ENCODE measurements at regions not wholly inside any gene's neighbourhood (a gene's known extent, or its start where the extent isn't known, plus 50 kb on each side); places are given as distances from the start of the nearest gene placed in this dataset.

DNA sequence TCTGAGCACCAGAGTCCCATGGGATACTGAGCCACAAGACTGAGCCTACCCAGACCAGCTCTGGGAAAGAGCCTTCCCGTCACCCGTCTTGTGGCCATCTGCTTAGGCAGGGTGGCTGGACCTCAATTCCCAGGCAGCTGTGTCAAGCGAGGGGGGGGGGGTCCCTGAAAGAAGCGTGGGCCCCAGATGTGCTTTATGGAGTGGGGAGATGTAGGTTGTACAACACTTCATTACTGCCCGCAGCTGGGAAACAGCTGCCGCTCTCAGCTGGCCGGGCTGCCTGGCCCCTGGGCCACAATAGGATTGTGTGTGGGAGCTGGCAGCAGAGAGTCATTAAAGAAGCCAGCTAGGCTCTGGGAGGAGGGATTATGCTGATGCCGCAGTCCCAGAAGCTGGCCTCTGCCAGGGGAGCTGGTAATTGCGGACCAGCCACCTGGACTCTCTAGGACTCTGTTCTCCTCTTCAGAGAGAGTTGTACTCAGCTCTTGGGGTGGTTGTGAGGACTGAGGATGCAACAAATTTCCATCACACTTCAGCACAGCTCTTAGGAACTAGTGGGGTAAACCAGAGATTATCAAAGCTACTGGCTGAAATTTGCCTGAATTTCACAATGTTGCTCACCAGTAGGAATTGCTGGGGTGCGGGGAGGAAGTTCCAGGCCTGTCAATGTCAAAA is 145.4 kb downstream of the GADD45G start:
- Histone ChIP-seq H3K9me2 (replicated peaks; ENCODE audit: insufficient read depth, low read length) (no peaks in the 10 kb centered on the region), H3K4me2 (ENCODE audit: low read depth, low read length) (no peak overlapping the region), H3K9ac (ENCODE audit: low read length) (no peak overlapping the region), H3K27me3 (replicated peaks; ENCODE audit: insufficient read depth, low read length) (no peaks in the 10 kb centered on the region), H3K4me3 (ENCODE audit: low read length) (no peak overlapping the region), H3F3A (ENCODE audit: insufficient read depth, low read length) (no peaks in the 10 kb centered on the region), H4K20me1 (ENCODE audit: insufficient read depth, low read length) (no peaks in the 10 kb centered on the region), H2AFZ (ENCODE audit: low read length) (no peak overlapping the region), H3K27ac (ENCODE audit: low read length) (no peak overlapping the region), H3K9me3 (replicated peaks; ENCODE audit: insufficient read depth, low read length) (no peaks in the 10 kb centered on the region), H3K36me3 (replicated peaks; ENCODE audit: insufficient read depth, low read length) (no peaks in the 10 kb centered on the region), H3K4me1 (ENCODE audit: low read length) (peaks cover 5% of the 10 kb centered on the region; the same call in 1 of the 2 replicates), H3K79me2 (ENCODE audit: low read length) (no peaks in the 10 kb centered on the region)
- TF ChIP-seq EZH2phosphoT487 (IDR thresholded peaks at IDR 0.05; ENCODE audit: low read length) (no peak), EZH2 (optimal IDR thresholded peaks at IDR 0.05; ENCODE audit: low read depth, low read length) (no peak)
- TF ChIP-seq, protein P1, sequence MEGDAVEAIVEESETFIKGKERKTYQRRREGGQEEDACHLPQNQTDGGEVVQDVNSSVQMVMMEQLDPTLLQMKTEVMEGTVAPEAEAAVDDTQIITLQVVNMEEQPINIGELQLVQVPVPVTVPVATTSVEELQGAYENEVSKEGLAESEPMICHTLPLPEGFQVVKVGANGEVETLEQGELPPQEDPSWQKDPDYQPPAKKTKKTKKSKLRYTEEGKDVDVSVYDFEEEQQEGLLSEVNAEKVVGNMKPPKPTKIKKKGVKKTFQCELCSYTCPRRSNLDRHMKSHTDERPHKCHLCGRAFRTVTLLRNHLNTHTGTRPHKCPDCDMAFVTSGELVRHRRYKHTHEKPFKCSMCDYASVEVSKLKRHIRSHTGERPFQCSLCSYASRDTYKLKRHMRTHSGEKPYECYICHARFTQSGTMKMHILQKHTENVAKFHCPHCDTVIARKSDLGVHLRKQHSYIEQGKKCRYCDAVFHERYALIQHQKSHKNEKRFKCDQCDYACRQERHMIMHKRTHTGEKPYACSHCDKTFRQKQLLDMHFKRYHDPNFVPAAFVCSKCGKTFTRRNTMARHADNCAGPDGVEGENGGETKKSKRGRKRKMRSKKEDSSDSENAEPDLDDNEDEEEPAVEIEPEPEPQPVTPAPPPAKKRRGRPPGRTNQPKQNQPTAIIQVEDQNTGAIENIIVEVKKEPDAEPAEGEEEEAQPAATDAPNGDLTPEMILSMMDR (IDR thresholded peaks at IDR 0.05; ENCODE audit: low read length) = no peak
- no peak for DNase-seq

DNA sequence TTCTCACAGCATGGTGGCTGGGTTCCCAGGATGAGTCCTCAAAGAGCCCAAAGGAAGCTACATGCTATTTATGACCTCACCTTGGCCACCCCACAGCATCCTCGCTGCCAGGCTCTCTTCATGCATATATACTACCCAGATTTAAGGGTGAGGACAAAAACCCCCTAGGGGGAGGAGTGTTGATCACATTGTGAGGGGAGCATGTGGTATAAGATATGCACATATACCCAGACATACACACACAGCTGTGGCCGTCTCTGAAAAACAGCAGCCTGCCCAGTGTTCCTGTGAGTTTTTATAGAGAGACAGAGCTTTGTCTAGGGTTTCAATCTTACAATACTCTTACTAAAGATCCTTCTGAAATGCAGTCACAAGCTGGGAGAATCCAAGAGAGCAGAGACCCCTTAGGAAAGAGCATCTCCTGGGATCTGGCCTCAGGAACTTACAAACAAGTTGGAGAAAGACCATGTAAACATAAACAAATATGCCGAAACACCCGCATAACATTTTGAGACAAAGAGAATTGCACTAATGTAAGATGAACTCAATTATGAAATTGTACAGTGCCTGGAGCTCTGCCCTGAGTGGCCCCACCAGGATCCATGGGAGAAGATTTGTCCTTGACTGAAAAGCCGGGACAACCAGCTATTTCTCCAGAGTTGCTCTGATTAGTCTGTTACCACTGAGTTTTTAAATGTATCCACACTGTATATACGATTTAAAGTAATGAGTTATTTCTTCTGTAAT is 146.4 kb downstream of the GADD45G start:
- Histone ChIP-seq H3K79me2 (ENCODE audit: low read length) (no peaks in the 10 kb centered on the region), H3K36me3 (replicated peaks; ENCODE audit: insufficient read depth, low read length) (no peaks in the 10 kb centered on the region)

GRCh38 chr9:89752154-89752553 is 147.3 kb downstream of the GADD45G start:
- no peaks in the 10 kb centered on the region for H3F3A ChIP-seq (ENCODE audit: insufficient read depth, low read length)
- H3K27me3 ChIP-seq (replicated peaks; ENCODE audit: insufficient read depth, low read length) = no peaks in the 10 kb centered on the region
- no peaks in the 10 kb centered on the region for H3K9me3 ChIP-seq (replicated peaks; ENCODE audit: insufficient read depth, low read length)
- H3K4me2 ChIP-seq (ENCODE audit: low read depth, low read length) = no peak overlapping the region
- no peaks in the 10 kb centered on the region for H3K9me2 ChIP-seq (replicated peaks; ENCODE audit: insufficient read depth, low read length)
- H3K27ac ChIP-seq (ENCODE audit: low read length) = no peak overlapping the region
- H3K79me2 ChIP-seq (ENCODE audit: low read length) = no peaks in the 10 kb centered on the region
- H3K9ac ChIP-seq (ENCODE audit: low read length) = no peak overlapping the region
- H3K4me1 ChIP-seq (ENCODE audit: low read length) = peaks cover 5% of the 10 kb centered on the region; the same call in 1 of the 2 replicates
- no peaks in the 10 kb centered on the region for H4K20me1 ChIP-seq (ENCODE audit: insufficient read depth, low read length)
- no peaks in the 10 kb centered on the region for H3K36me3 ChIP-seq (replicated peaks; ENCODE audit: insufficient read depth, low read length)
- TF ChIP-seq, protein P1 (IDR thresholded peaks at IDR 0.05; ENCODE audit: low read length) = no peak
- TF ChIP-seq EZH2phosphoT487 (IDR thresholded peaks at IDR 0.05; ENCODE audit: low read length) (no peak), EZH2 (optimal IDR thresholded peaks at IDR 0.05; ENCODE audit: low read depth, low read length) (no peak)
- DNase-seq = no peak
- no peak overlapping the region for H2AFZ ChIP-seq (ENCODE audit: low read length)
- no peak overlapping the region for H3K4me3 ChIP-seq (ENCODE audit: low read length)

More for the DNA sequence above, 146.4 kb downstream of the GADD45G start:
- Histone ChIP-seq H3K4me2 (ENCODE audit: low read depth, low read length) (no peak overlapping the region), H3K4me1 (ENCODE audit: low read length) (peaks cover 5% of the 10 kb centered on the region; the same call in 1 of the 2 replicates), H3F3A (ENCODE audit: insufficient read depth, low read length) (no peaks in the 10 kb centered on the region), H3K9me2 (replicated peaks; ENCODE audit: insufficient read depth, low read length) (no peaks in the 10 kb centered on the region), H4K20me1 (ENCODE audit: insufficient read depth, low read length) (no peaks in the 10 kb centered on the region), H3K9ac (ENCODE audit: low read length) (no peak overlapping the region), H2AFZ (ENCODE audit: low read length) (no peak overlapping the region), H3K4me3 (ENCODE audit: low read length) (no peak overlapping the region), H3K27ac (ENCODE audit: low read length) (no peak overlapping the region), H3K27me3 (replicated peaks; ENCODE audit: insufficient read depth, low read length) (no peaks in the 10 kb centered on the region), H3K9me3 (replicated peaks; ENCODE audit: insufficient read depth, low read length) (no peaks in the 10 kb centered on the region)
- no peak for DNase-seq
- TF ChIP-seq EZH2 (optimal IDR thresholded peaks at IDR 0.05; ENCODE audit: low read depth, low read length) (no peak), EZH2phosphoT487 (IDR thresholded peaks at IDR 0.05; ENCODE audit: low read length) (no peak)
- TF ChIP-seq, protein P1 (IDR thresholded peaks at IDR 0.05; ENCODE audit: low read length) = no peak
